AG08395 (cell line): ENCODE measurements at regions not wholly inside any gene's neighbourhood (a gene's known extent, or its start where the extent isn't known, plus 50 kb on each side); places are given as distances from the start of the nearest gene placed in this dataset.
"Not testable (repeated sequence)": the region's sequence is repeated elsewhere in the genome, so short reads cannot be mapped to it uniquely, and the experiment has no call there.

Experiments
- DNase-seq: peaks from one replicate; pipeline ENCODE4 v3.0.0; 2012; ENCODE audit warnings: mixed read lengths, low spot score

DNA sequence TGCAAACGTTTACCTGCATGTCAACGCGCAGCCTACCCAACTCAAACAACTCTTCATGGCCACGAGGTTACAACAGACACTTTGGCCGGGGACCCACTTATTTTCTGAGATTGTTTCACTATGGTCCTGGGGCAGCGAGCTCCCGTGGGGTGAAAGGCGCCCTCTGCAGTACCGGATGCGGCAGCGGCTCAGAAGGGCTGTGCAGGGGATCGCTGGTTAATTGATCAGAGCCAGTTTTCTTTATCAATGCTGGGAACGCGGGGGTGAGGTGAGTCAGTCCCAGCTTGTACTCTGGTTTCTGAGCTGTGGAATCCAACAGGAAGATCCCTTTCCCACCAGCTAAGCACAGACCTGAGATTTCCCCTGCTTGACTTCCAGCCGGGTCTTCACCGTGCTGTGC is 366.5 kb upstream of the KLF6 start:
- no peak for DNase-seq

DNA sequence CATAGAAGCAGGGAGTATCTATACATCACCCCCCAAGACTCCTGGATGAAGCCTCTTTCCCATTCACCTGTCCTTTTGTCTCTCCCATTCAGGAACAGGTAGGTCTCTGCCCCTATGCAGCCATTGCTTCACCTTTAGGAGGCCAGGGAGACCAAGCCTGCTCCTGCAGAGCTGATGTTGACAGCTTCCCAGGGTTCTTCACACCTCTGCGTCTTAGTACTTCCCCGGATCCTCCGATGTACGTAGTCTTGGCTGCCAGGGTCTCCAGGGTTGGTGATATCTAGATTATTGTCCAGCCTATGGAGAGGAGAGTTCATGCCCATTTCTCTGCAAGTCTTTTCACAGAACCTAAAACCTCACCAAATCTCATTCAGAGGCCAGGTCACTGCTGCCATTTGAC is 365.7 kb upstream of the KLF6 start:
- no peak for DNase-seq

DNA sequence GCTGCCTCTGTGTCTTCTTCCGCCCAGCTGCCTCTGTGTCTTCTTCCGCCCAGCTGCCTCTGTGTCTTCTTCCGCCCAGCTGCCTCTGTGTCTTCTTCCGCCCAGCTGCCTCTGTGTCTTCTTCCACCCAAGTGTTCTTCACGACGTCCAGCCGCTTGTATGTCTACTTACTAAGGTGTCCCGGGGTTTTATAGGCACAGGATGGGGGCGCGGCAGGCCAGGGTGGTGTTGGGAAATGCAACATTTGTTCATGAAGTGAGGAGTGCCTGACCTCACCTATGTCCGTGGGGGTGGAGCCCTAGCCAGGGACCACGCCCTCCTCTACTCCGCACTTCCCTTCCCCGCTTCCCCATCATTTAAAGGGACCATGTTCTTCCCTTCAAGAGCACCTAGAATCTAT is 364.5 kb upstream of the KLF6 start:
- DNase-seq = not testable (repeated sequence)

DNA sequence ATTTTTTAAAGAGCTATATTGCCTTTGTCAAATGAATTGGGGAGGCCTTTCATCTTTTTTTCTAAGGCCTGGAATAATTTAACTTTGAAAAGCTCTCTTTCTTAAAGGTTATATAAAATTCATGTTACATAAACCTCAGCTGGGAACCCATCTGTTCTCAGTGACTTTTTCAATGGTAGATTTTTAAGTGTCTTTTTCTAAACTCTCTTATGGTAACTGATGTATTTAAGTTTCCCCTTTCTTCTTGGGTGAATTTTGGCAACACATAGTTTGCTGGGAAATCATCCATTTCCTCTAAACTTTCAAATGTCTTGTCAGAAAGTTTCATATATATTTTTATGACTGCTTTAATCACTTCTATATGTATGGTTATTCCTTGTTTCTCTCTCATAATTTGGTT is 362.2 kb upstream of the KLF6 start:
- DNase-seq = no peak

DNA sequence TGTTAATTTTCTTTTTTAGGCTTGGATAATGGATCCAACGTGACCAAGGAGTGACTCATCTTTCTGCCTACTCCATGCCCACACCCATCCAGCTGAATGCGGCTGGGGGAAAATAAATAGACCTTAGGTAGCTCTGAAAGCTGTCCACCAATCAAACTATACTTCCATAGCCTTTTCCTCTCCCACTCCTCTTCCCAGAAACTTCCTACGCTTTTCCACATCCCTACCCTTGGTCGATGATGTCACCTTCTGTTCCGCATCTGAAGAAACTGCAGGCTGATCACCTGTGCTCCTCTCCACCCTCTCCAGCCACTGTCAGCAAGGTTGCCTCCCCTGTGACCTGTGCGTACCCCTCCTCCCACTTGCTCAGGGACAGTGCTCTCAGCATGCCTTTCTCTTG is 359.8 kb upstream of the KLF6 start:
- DNase-seq = peak; percentile 30

DNA sequence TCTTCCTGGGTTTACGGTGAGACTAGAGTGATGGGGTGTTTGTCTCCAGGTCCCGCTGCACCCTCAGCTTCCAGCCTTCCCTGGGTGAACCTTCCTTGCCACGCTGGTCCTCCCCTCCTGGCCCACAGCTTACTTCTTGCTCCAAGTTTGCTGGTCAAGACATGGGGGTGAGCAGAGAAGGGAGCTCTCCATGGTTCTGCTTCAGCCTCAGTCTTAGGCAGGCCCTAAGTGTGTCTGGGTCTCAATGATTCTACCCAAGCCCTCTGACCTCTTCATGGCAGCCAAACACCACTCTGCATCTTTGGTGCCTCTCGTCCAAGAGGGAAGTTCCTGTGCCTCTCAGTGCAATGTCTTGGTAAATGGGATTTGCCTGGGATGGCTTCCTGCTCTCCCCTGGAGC is 356.5 kb upstream of the KLF6 start:
- DNase-seq = peak; percentile 7

DNA sequence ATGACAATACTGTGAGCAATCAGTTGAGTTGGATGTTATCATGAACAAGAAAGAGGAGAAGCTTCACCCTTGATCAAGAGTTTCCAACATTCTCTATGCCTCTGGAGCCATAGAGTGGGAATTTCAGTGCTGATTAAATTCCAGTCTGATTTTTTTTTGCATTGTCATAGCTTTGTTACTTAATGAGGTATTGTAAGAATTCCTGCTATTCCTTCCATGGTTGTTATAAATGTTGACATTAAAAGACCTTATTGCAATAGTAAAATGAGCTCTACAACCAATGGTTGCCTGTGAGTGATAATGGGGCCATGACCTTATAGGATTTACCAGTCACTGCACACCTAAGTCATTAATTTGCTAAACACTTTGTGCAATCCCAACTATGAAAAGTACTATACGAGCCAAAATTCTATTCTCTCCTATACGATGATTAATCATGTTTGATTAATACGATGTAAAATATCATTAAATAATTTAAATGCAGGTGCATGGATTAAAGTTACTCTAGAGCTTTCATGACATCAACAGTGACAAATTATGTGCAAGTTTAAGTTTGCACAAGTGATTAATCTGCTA is 353.2 kb upstream of the KLF6 start:
- DNase-seq = peak; percentile 16

DNA sequence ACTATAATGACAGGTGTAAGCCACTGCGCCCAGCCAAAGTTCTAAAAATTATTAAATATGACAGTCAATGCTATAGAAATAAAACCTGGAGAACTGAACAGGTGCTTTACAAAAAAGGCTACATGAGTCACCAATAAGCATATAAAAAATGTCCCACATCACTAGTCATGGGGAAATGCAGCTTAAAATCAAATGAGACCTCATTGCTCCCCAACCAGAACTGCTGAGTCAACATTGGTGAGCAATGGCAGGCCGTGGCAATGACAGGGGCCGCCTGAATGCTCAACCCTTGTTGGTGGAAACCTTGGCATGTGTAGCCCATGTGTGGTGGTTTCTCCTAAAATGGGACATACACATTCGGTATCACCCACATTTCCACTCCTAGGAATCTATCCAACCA is 352.3 kb upstream of the KLF6 start:
- DNase-seq = no peak

DNA sequence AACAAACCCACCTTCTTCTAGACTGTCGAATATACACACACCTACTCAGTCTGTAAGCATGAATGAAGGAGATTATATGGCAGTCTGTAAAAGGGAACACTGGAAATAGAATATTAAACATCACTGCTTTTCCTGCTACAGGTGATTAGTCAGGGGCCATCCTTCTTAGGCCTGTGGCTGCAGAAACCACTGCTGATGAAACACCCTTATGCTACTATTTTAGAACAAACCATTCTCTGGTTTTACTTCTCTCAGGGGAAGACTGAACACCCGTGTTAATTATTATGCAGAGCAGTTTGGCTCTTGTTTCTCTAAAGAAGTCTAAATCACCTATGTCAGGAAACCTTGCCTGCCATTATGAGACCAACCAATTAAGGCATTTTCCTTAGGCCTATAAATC is 351.1 kb upstream of the KLF6 start:
- no peak for DNase-seq

DNA sequence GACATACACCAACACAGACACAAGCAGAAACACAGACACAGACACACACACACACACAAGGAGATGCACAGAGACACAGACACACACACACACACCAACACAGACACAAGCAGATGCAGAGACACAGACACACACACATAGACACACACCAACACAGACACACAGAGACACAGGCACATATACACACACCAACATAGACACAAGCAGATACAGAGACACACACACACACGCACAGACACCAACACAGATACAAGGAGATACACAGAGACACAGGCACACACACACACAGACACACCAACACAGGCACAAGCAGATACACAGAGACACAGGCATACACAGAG is 347.2 kb upstream of the KLF6 start:
- DNase-seq = no peak

DNA sequence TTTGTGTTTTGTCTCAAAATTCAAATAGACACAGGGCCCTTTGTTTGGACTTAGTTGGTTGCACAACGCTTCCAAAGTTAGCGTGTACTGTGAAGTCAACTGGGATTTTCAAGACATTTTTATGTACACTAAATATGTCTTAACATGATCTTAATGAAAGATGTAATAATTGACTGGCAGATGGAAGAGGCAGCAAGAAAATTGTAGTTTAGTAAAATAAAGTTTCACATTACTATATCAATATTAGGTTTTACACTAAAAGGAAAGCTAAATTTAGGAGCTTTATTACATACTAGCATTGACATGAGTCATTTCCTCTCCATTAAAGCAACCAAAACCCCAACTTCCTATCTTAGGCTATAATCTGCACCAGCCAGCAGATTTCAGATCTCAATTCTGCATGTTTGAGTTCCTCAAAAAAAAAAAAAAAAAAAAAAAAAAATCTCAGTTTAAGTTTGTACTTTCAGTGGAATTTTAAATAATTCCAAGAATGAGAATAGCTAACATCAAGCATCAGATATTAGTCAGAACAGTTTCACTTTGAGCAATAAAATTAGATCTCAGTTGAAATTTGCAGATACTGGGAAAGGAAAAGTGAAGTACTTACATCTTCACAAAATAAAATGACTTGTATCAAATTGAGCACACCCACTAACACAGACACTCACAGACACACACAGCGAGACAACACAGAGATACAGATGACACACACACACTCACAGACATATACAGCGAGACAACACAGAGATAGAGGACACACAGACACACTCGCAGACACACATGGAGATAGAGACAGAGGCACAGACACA is 346.6 kb upstream of the KLF6 start:
- DNase-seq = peak; percentile 80

DNA sequence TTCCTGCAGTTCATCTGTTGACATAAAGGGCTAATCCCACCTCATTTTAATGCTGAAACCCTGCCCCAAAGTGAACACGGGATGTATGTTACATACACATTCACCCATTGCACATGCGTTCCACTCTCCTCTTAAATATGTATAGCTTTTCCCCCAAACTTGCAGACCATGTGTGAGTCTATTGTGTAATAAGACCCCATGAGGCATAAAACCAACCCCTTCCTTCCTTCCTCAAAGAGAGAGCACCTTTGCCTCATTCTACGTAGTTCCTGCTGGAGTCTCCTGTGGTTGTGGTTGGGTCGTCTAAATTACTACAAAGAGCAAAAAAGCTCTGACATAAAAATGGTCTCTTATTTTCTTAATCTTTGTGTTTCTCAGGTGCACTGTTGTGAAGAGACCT is 345.7 kb upstream of the KLF6 start:
- no peak for DNase-seq

DNA sequence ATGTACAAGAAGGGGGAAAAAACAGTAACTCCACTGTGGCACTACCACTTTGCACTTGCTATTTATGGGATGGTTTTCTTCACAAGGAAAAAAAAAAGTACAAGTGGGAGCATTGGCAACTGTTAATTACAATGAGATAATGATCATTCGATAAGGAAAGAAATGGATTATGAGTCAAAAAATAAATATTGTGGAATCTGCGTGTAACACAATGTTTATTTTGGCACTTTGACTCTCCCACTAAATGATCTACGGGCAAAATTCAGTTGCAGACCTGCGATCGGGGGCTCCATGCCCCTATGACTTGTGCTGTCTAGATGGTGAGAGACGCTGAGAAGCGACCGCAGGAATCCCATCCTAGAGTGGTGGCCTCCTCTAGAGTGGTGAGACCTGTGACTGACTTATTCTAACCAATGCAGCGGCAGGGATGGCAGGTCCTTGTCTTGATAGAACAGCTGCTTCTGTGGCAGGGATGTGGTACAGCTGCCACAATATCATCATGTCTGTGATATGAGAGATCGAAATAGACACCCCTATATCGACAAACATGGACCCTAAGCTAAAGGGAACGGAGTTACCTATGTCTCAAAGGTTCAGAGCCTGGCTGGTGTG is 345.0 kb upstream of the KLF6 start:
- DNase-seq = no peak

DNA sequence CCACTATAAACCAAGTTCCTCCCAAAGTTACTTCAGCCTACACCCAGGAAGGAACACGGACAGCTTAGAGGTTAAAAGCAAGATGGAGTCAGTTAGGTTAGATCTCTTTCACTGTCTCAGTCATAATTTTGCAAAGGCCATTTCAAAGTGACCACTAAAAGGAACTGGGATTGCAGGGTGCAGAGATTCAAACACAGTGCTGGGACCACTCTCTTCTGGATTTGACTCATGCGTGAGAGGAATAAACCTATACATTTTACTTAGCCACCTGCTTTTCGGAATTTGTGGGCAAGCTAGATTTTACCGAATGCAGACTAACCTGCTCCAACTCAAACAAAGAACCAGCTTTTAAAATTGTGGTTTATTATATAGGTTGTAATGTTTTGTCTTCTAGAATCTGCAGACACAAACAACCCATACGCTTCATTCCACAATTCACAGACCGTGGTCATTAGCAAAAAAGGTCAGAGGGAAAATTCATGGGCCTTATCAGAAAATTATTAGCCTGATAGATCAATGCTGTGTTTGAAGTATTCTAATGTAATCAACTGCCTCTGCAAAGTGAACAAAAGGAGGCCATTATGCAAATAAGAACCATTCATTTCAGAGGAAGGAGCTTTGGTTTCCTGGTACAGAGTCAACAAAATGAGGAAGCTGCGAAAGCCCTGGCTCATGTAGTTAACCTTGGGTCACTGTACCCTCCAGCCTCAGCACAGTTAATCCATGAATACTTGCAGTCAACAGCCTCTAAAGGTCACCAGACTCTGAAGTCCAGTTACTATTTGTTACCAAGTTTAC is 342.7 kb upstream of the KLF6 start:
- no peak for DNase-seq

DNA sequence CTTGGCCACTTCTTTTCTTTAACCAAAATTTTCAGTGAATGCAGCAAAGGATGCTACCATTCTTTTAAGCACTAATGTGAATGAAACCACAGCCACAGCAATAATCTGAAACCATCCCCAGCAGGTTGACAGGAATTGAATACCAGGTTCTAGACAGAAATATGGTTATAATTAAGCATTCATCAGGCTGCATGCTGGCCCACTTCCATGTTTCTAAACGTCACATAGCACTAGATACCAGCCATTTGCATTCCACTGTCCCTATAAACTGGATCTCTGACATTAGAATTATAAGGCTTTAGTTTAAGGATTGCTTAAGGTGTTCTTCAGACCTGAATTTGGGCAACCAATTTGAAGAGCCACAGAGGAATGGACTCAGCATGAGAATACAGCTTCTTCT is 340.8 kb upstream of the KLF6 start:
- DNase-seq = no peak

DNA sequence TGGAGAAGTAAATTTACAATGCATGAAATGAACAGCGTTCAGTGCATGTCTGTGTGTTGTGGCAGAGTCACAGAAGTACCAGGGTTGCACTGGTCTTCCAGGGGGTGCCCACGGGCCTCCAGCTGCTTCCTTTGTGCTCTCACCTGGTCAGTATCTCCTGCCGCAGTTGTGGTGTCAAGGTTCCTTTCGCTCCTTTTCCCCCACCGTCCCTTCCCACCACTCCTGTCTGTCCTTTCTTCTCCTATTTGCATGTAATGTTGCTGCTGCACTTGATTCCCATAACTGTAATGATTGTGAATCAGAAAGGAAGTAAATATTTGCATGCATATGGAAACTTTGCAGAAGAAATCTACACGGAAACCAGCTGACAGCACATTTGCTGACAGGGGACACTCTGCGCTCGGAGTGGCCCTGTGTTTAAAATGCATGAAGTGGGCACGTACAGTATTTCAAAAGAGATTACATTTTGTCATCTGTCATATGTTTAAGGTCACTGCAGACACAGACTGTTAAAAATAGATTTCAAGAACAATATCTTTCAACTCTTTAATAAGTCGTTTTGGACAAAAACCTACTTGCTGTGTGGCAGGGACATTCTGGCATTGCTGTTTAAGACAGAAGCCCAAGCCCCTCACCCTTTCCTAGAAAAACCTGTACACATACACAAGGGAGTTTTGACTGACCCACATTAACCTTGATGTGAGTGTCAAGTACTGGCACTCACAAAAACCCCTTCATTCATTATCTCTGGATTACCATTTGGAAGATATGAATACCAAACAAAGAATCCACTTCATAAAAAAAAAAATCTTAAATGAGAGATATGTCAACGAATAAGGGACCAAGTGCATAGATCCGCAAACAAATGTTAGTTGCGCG is 336.7 kb upstream of the KLF6 start:
- DNase-seq = no peak

DNA sequence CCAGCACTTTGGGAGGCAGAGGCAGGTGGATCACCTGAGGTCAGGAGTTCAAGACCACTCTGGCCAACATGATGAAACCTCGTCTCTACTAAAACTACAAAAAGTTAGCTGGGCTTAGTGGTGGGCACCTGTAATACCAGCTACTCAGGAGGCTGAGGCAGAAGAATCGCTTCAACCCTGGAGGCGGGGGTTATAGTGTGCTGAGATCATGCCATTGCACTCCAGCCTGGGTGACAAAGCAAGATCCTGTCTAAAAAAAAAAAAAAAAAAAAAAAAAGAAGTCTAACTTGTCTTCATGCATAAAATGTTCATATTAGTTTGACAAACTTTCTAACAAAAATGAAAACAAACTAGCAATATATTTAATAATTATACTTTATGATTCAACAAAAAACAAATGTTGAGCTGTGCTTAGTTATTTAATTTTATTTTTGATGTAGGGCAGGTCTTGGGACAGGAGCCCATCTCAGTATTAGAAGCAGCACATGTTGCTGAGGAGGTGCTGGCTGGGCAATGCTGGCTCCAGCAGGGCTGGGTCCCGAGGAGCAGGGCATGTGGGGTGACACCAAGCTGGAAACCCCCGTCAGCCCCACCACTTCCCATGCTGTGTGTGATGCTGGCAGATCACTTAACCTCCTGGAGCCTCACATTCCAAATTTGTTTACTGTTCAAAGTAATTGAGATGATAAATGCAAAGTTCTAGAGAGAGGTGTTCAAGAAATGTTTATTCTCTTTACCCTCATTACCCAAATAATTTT is 335.3 kb upstream of the KLF6 start:
- no peak for DNase-seq

DNA sequence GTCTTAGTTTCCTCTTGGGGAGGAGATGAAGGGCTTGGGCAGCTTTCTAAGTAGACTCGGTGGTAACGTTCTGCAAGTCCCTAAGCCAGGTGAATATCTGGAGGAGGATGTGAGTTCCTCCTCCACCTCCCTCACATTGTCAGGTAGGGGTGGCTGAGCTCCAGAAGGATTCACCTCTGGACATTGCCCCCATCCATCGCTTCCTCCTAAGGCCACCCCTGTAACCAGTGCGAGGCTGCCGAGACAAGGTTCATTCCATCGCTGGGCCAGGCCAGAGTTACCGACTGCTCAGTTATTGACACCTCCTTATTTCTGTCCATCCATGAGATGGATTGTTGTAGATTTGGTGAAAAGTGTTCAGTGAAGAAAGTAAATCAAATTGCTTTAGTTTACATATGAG is 334.1 kb upstream of the KLF6 start:
- no peak for DNase-seq

DNA sequence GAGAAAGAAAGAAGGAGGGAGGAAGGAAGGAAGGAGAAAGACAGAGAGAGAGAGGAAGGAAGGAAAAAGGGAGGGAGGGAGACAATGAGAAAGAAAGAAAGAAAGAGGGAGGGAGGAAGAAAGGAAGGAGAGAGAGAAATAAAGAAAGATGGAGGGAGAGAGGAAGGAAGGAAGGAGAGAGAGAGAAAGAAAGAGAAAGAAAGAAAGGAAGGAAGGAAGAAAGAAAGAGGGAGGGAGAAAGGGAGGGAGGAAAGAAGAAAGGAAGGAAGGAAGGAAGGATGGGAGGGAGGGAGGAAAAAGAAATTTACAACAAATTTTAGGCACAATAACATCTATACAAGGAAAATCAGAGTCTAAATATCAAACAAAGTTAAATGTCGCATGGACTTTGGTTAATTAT is 332.6 kb upstream of the KLF6 start:
- no peak for DNase-seq

DNA sequence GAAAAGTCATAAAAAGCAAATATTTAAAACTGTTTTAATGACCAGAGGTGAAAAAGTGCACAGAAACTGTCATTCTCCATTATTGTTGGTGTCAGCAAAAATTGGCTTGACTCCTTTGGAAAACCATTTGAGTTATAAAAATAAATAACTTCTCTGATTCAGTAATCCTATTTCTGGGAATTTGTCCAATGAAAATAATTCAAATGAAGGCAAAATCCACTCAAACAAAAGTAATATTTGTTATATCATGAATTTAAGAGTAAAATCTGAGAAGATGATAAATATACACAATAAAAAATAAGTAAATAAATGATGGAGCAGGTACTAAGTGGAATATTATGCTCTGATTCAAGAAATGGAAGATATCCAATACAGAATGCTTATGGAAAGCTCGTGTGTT is 326.6 kb upstream of the KLF6 start:
- no peak for DNase-seq

DNA sequence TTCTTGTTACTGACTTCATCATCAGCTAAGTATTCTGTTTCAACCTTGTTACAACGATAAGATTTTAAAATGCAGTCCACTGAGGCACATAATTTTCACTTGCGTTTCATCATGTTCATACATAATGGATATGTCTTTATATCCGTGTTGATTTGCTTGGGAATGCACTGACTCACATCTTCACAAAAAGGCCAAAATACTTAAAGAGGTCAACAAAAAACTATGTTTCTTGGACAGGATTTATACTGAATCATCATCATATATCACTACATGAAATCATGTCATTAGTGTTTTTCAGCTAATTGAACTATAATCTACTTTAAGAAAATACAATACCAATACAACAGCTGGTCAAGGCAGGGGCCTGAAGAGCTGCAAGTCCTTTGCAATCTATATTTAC is 324.5 kb upstream of the KLF6 start:
- no peak for DNase-seq
